Panc1 (cell line): ENCODE measurements at regions not wholly inside any gene's neighbourhood (a gene's known extent, or its start where the extent isn't known, plus 50 kb on each side); places are given as distances from the start of the nearest gene placed in this dataset.
"Not testable (repeated sequence)": the region's sequence is repeated elsewhere in the genome, so short reads cannot be mapped to it uniquely, and the experiment has no call there.

Experiments used
- ATAC-seq: fragments of 200-7000 bp; cut with Tn5 transposase; 2 replicates; pipeline ENCODE4 v1.9.1; 2020; ENCODE audit warnings: mild to moderate bottlenecking, moderate library complexity
- BruUV-seq: library from RNA; stranded (reverse); fragments of 400-500 nt; replicated peaks from 2 replicates; lab custom pipeline; 2021; lab: Mats Ljungman, UMichigan
- CTCF ChIA-PET: fragments of 300-600 bp; sonication (Branson Sonifier 250); formaldehyde crosslinking; loops from one replicate; lab custom pipeline; 2022; ENCODE audit warnings: antibody characterized with exemption; lab: Charles Lee
- POLR2A ChIA-PET: fragments of 300-600 bp; sonication (Branson Sonifier 250); formaldehyde crosslinking; loops from one replicate; lab custom pipeline; 2022; ENCODE audit warnings: antibody characterized with exemption; lab: Charles Lee
- DNase-seq: peaks from one replicate; pipeline ENCODE4 v3.0.0-alpha.2; 2010; ENCODE audit warnings: low read depth, low spot score
- H3K27ac ChIP-seq: 2 replicates; pipeline ENCODE4 v1.5.1; 2011; ENCODE audit warnings: mild to moderate bottlenecking, low read length, inconsistent platforms
- H3K27me3 ChIP-seq: fragments of 200-500 bp; sonication (Bioruptor generic); 2 replicates; pipeline ENCODE4 v1.6.0; 2014; ENCODE audit warnings: low read length, inconsistent platforms; ENCODE audit not compliant: control insufficient read depth, insufficient read depth
- H3K36me3 ChIP-seq: fragments of 200-500 bp; sonication (Bioruptor generic); 2 replicates; pipeline ENCODE4 v1.5.1; 2014; ENCODE audit warnings: inconsistent platforms, mild to moderate bottlenecking, low read length, moderate library complexity; ENCODE audit not compliant: control insufficient read depth, insufficient read depth
- H3K4me1 ChIP-seq: 2 replicates; pipeline ENCODE4 v1.5.1; 2011; ENCODE audit warnings: inconsistent platforms, mild to moderate bottlenecking, low read length, moderate library complexity; ENCODE audit not compliant: control insufficient read depth, insufficient read depth
- H3K4me3 ChIP-seq, 2 experiments: 2 replicates each; pipeline ENCODE4 v1.5.1; 2011 to 2012; ENCODE audit warnings: low read depth in 2 of 2, low read length in 2 of 2, mild to moderate bottlenecking in 2 of 2, inconsistent platforms in 1 of 2, moderate library complexity in 1 of 2
- H3K9me3 ChIP-seq: fragments of 200-500 bp; sonication (Bioruptor generic); 2 replicates; pipeline ENCODE4 v1.5.1; 2014; ENCODE audit warnings: low read depth, mild to moderate bottlenecking, inconsistent platforms, low read length, moderate library complexity; ENCODE audit not compliant: control insufficient read depth, insufficient read depth
- CTCF ChIP-seq: fragments of 450-650 bp; IDR thresholded peaks from 2 replicates; pipeline ENCODE4 v1.5.1; 2017; ENCODE audit warnings: mild to moderate bottlenecking
- POLR2AphosphoS5 ChIP-seq: IDR thresholded peaks from 2 replicates; pipeline ENCODE4 v1.6.1; 2012; ENCODE audit warnings: mild to moderate bottlenecking, low read depth, low read length, moderate library complexity
- REST ChIP-seq, 2 experiments: IDR thresholded peaks; 2 replicates each; pipeline ENCODE4 v1.6.1; 2011 to 2012; ENCODE audit warnings: low read depth in 2 of 2, control low read depth in 1 of 2, low read length in 1 of 2, mild to moderate bottlenecking in 1 of 2, moderate library complexity in 1 of 2; ENCODE audit not compliant: insufficient read depth in 1 of 2
- SIN3A ChIP-seq: IDR thresholded peaks from 2 replicates; pipeline ENCODE4 v1.6.1; 2012; ENCODE audit warnings: low read depth, mild to moderate bottlenecking, low read length, moderate library complexity, borderline replicate concordance; ENCODE audit not compliant: insufficient read depth
- TCF7L2 ChIP-seq: IDR thresholded peaks from 2 replicates; pipeline ENCODE4 v1.6.1; 2011; ENCODE audit warnings: mild to moderate bottlenecking, low read depth, low read length, inconsistent platforms
- in situ Hi-C: cut with HindIII; loops from 2 replicates; pipeline ENCODE4 v1.10.0; 2016; ENCODE audit warnings: low sequenced_read_pairs, low pct_unique_long_range_greater_than_20kb
- intact Hi-C: fragments of 100-400 bp; cut with micrococcal nuclease; formaldehyde crosslinking; loops from one replicate; pipeline ENCODE4 v1.10.0; 2022; ENCODE audit not compliant: unreplicated experiment

- no peak overlapping the region for H3K4me3 ChIP-seq
- POLR2A ChIA-PET, result no interaction called here
- peaks cover 5% of the 10 kb centered on the region; the same call in 1 of the 2 replicates for H3K27me3 ChIP-seq
- in situ Hi-C loops, result no loop called here
- ATAC-seq, result no peak
- no peaks in the 10 kb centered on the region for H3K4me1 ChIP-seq
- no peaks in the 10 kb centered on the region for H3K9me3 ChIP-seq
- no peaks in the 10 kb centered on the region for H3K36me3 ChIP-seq
- TF ChIP-seq POLR2AphosphoS5 (no peak), REST (IDR thresholded peaks at IDR 0.05; ENCODE audit: insufficient read depth in 1 of 2, low read depth in 2 of 2, low read length in 1 of 2) (no peak), SIN3A (no peak), CTCF (no peak), TCF7L2 (no peak)
- CTCF ChIA-PET, result no interaction called here
- no TSS peak for BruUV-seq
- intact Hi-C loops, result no loop called here
- no peak for DNase-seq
- no peak overlapping the region for H3K27ac ChIP-seq
These were observed 187.9 kb upstream of the TSHZ3 start for GRCh38 chr19:31537136-31537535.

GRCh38 chr19:31537902-31538301, 188.7 kb upstream of the TSHZ3 start:
- intact Hi-C loops, H3K27me3 ChIP-seq, ATAC-seq, CTCF ChIA-PET, H3K36me3 ChIP-seq, BruUV-seq, H3K4me1 ChIP-seq, DNase-seq, H3K27ac ChIP-seq, H3K4me3 ChIP-seq, POLR2A ChIA-PET, H3K9me3 ChIP-seq, in situ Hi-C loops: not testable (repeated sequence)

- ChIA-PET CTCF (no interaction called here), POLR2A (interaction anchor here (0.6 kb wide), 1 partner anchor 1032 kb away, joined by 3 read pairs; no protein-coding TSS in a partner anchor)
- Histone ChIP-seq H3K4me3 (no peak overlapping the region), H3K9me3 (no peaks in the 10 kb centered on the region), H3K36me3 (no peaks in the 10 kb centered on the region), H3K27me3 (peaks cover 5% of the 10 kb centered on the region; the same call in 1 of the 2 replicates), H3K27ac (no peak overlapping the region), H3K4me1 (no peaks in the 10 kb centered on the region)
- intact Hi-C loops (no loop called here), in situ Hi-C loops (no loop called here)
- BruUV-seq, result no TSS peak
- DNase-seq (no peak), ATAC-seq (no peak)
- no peak for TF ChIP-seq POLR2AphosphoS5
These were observed 189.6 kb upstream of the TSHZ3 start for GRCh38 chr19:31538879-31539278.
